H1 (cell line): ENCODE measurements at regions not wholly inside any gene's neighbourhood (a gene's known extent, or its start where the extent isn't known, plus 50 kb on each side); places are given as distances from the start of the nearest gene placed in this dataset.

Source experiments
- CTCF ChIA-PET: fragments of 300-600 bp; sonication (Branson Sonifier 250); formaldehyde crosslinking; loops from one replicate; lab custom pipeline; 2021; ENCODE audit not compliant: partially characterized antibody; lab: Charles Lee
- POLR2A ChIA-PET: fragments of 300-600 bp; sonication (Branson Sonifier 250); formaldehyde crosslinking; loops from one replicate; lab custom pipeline; 2021; ENCODE audit warnings: inconsistent platforms; ENCODE audit not compliant: partially characterized antibody; lab: Charles Lee
- DNase-seq, 2 experiments: peaks; one replicate each; pipeline versions ENCODE4 v3.0.0 to v3.0.0-alpha.2; 2010 to 2022; ENCODE audit warnings: low spot score in 2 of 2, low read depth in 1 of 2, mixed read lengths in 1 of 2
- FAIRE-seq: peaks from 2 replicates; lab custom pipeline; 2011; peaks lifted over from hg19 to GRCh38; lab: Jason Lieb, UNC
- H2AFZ ChIP-seq: 2 replicates; pipeline ENCODE4 v1.8.1; 2012; ENCODE audit warnings: low read length, inconsistent platforms
- H2AK5ac ChIP-seq: 2 replicates; pipeline ENCODE4 v1.6.1; 2013; ENCODE audit warnings: low read depth, low read length
- H2BK120ac ChIP-seq: replicated peaks from 2 replicates; pipeline ENCODE3; 2013; ENCODE audit warnings: low read depth, low read length, inconsistent platforms
- H2BK12ac ChIP-seq: 2 replicates; pipeline ENCODE4 v1.6.1; 2013; ENCODE audit warnings: low read depth, low read length
- H2BK15ac ChIP-seq: 2 replicates; pipeline ENCODE4 v1.6.1; 2013; ENCODE audit warnings: low read length
- H2BK20ac ChIP-seq: 2 replicates; pipeline ENCODE4 v1.6.1; 2013; ENCODE audit warnings: low read length
- H2BK5ac ChIP-seq: 2 replicates; pipeline ENCODE4 v1.6.1; 2013; ENCODE audit warnings: low read depth, low read length
- H3K14ac ChIP-seq: 2 replicates; pipeline ENCODE4 v1.6.1; 2013; ENCODE audit warnings: inconsistent platforms; ENCODE audit not compliant: insufficient read length
- H3K18ac ChIP-seq: 2 replicates; pipeline ENCODE4 v1.6.1; 2013; ENCODE audit warnings: low read length; ENCODE audit errors: extremely low read depth
- H3K23ac ChIP-seq: 2 replicates; pipeline ENCODE4 v1.6.1; 2013; ENCODE audit warnings: inconsistent platforms; ENCODE audit not compliant: insufficient read length
- H3K23me2 ChIP-seq: 2 replicates; pipeline ENCODE4 v1.6.1; 2013; ENCODE audit warnings: low read depth, low read length
- H3K27ac ChIP-seq: 2 replicates; pipeline ENCODE4 v1.6.1; 2011; ENCODE audit warnings: low read depth, low read length, inconsistent platforms
- H3K27me3 ChIP-seq, 4 experiments: replicated peaks in 1 of 4; 1 replicate in 1 of 4; 2 replicates in 3 of 4; pipeline versions ENCODE4 v1.6.1 to v1.8.1; 2011 to 2013; ENCODE audit warnings: low read length in 3 of 4, mild to moderate bottlenecking in 3 of 4, inconsistent platforms in 2 of 4, mixed read lengths in 2 of 4, moderate library complexity in 1 of 4; ENCODE audit not compliant: control insufficient read depth in 3 of 4, insufficient read depth in 3 of 4; ENCODE audit errors: extremely low read depth in 1 of 4
- H3K36me3 ChIP-seq, 4 experiments: 2 replicates each; pipeline versions ENCODE4 v1.6.1 to v1.8.1; 2011 to 2013; ENCODE audit warnings: mild to moderate bottlenecking in 4 of 4, low read length in 3 of 4, moderate library complexity in 2 of 4, control low read depth in 1 of 4, inconsistent platforms in 1 of 4; ENCODE audit not compliant: insufficient read depth in 4 of 4, control insufficient read depth in 2 of 4
- H3K4ac ChIP-seq: replicated peaks from 2 replicates; pipeline ENCODE3; 2013; ENCODE audit warnings: low read length, low read depth, mixed read lengths, inconsistent platforms; ENCODE audit not compliant: insufficient read length
- H3K4me1 ChIP-seq, 4 experiments: replicated peaks in 1 of 4; 1 replicate in 1 of 4; 2 replicates in 3 of 4; pipeline versions ENCODE4 v1.6.1 to v1.8.1; 2011 to 2013; ENCODE audit warnings: low read length in 3 of 4, inconsistent platforms in 2 of 4, mixed read lengths in 1 of 4; ENCODE audit not compliant: insufficient read depth in 4 of 4, control insufficient read depth in 3 of 4
- H3K4me2 ChIP-seq, 2 experiments: 2 replicates each; pipeline versions ENCODE4 v1.6.1 to v1.8.1; 2011 to 2013; ENCODE audit warnings: low read depth in 2 of 2, low read length in 2 of 2, control low read depth in 1 of 2, inconsistent platforms in 1 of 2, mild to moderate bottlenecking in 1 of 2; ENCODE audit not compliant: insufficient read depth in 1 of 2
- H3K4me3 ChIP-seq, 4 experiments: fragments of 200-600, 300-600 bp in 1 of 4; sonication (generic), shearing (Covaris generic), sonication (Bioruptor Twin) in 1 of 4; 2 replicates each; pipeline versions ENCODE4 v1.5.1 to v1.8.1; 2011 to 2016; ENCODE audit warnings: low read length in 4 of 4, low read depth in 3 of 4, control low read depth in 2 of 4, inconsistent platforms in 2 of 4, mild to moderate bottlenecking in 2 of 4, mixed read lengths in 1 of 4, moderate library complexity in 1 of 4; ENCODE audit not compliant: insufficient read depth in 2 of 4; ENCODE audit errors: extremely low read depth in 1 of 4
- H3K56ac ChIP-seq: replicated peaks from 2 replicates; pipeline ENCODE3; 2013; ENCODE audit warnings: low read depth, mild to moderate bottlenecking, mixed read lengths, low read length, inconsistent platforms; ENCODE audit not compliant: insufficient read length
- H3K79me1 ChIP-seq: 2 replicates; pipeline ENCODE4 v1.6.1; 2013; ENCODE audit warnings: low read depth, low read length, control low read depth
- H3K79me2 ChIP-seq, 2 experiments: 2 replicates each; pipeline versions ENCODE4 v1.6.1 to v1.8.1; 2012 to 2013; ENCODE audit warnings: low read length in 2 of 2, mild to moderate bottlenecking in 2 of 2, inconsistent platforms in 1 of 2; ENCODE audit not compliant: insufficient read depth in 2 of 2, control insufficient read depth in 1 of 2
- H3K9ac ChIP-seq, 4 experiments: replicated peaks in 1 of 4; 1 replicate in 1 of 4; 2 replicates in 3 of 4; pipeline versions ENCODE4 v1.6.1 to v1.8.1; 2011 to 2013; ENCODE audit warnings: low read depth in 3 of 4, low read length in 3 of 4, control low read depth in 2 of 4, mild to moderate bottlenecking in 2 of 4, moderate library complexity in 2 of 4, inconsistent platforms in 1 of 4; ENCODE audit errors: extremely low read depth in 1 of 4
- H3K9me3 ChIP-seq, 2 experiments: 2 replicates each; pipeline versions ENCODE4 v1.6.1 to v1.8.1; 2012 to 2013; ENCODE audit warnings: mild to moderate bottlenecking in 2 of 2, moderate library complexity in 2 of 2, control low read depth in 1 of 2, inconsistent platforms in 1 of 2, low read depth in 1 of 2, low read length in 1 of 2, mixed read lengths in 1 of 2; ENCODE audit not compliant: insufficient read depth in 2 of 2
- H4K20me1 ChIP-seq, 2 experiments: replicated peaks in 1 of 2; 2 replicates each; pipeline versions ENCODE3 to v1.8.1; 2011 to 2013; ENCODE audit warnings: inconsistent platforms in 2 of 2, low read length in 2 of 2, mild to moderate bottlenecking in 1 of 2; ENCODE audit not compliant: insufficient read depth in 2 of 2, control insufficient read depth in 1 of 2
- H4K5ac ChIP-seq: 2 replicates; pipeline ENCODE4 v1.6.1; 2013; ENCODE audit warnings: low read length, low read depth, mixed read lengths, inconsistent platforms; ENCODE audit not compliant: insufficient read length
- H4K8ac ChIP-seq: 2 replicates; pipeline ENCODE4 v1.8.0; 2013; ENCODE audit warnings: mild to moderate bottlenecking, moderate library complexity, low read length, inconsistent platforms; ENCODE audit not compliant: insufficient read depth; ENCODE audit errors: extremely low read depth
- H4K91ac ChIP-seq: replicated peaks from 2 replicates; pipeline ENCODE3; 2013; ENCODE audit warnings: low read length, mixed read lengths, inconsistent platforms; ENCODE audit not compliant: insufficient read length
- BACH1 ChIP-seq: IDR thresholded peaks from 2 replicates; pipeline ENCODE4 v1.6.1; 2012; ENCODE audit warnings: low read length, improper control_type of control experiment
- BCL11A ChIP-seq, 2 experiments: IDR thresholded peaks; one replicate each; pipeline ENCODE4 v1.6.1; 2011; ENCODE audit warnings: low read depth in 2 of 2, low read length in 2 of 2, mild to moderate bottlenecking in 2 of 2
- CBX5 ChIP-seq: fragments of 300-800, 300-1000 bp; sonication (generic); IDR thresholded peaks from 2 replicates; pipeline ENCODE4 v1.7.1; 2016; ENCODE audit warnings: antibody characterized with exemption, low read length, low read depth
- E2F6 ChIP-seq: IDR thresholded peaks from 2 replicates; pipeline ENCODE4 v1.6.1; 2012; ENCODE audit warnings: inconsistent platforms
- EZH2 ChIP-seq: fragments of 200-600 bp; sonication (generic); IDR thresholded peaks from 2 replicates; pipeline ENCODE4 v1.7.1; 2012; ENCODE audit warnings: low read depth, mild to moderate bottlenecking, moderate library complexity, low read length, inconsistent platforms; ENCODE audit not compliant: severe bottlenecking
- JUN ChIP-seq: IDR thresholded peaks from 2 replicates; pipeline ENCODE4 v1.6.1; 2011; ENCODE audit warnings: low read depth, mild to moderate bottlenecking, improper control_type of control experiment, low read length
- JUND ChIP-seq: IDR thresholded peaks from 2 replicates; pipeline ENCODE4 v1.6.1; 2011; ENCODE audit warnings: mild to moderate bottlenecking, improper control_type of control experiment, low read length
- NRF1 ChIP-seq: IDR thresholded peaks from 2 replicates; pipeline ENCODE4 v1.6.1; 2011; ENCODE audit warnings: mild to moderate bottlenecking, low read depth, low read length, improper control_type of control experiment
- PHF8 ChIP-seq: fragments of 200-600 bp; sonication (generic); conservative IDR thresholded peaks from 2 replicates; pipeline ENCODE4 v1.7.1; 2012; ENCODE audit warnings: low read depth, mild to moderate bottlenecking, inconsistent platforms, low read length, moderate library complexity
- POLR2AphosphoS5 ChIP-seq: IDR thresholded peaks from 2 replicates; pipeline ENCODE4 v1.6.1; 2011; ENCODE audit warnings: low read depth, low read length
- RAD21 ChIP-seq, 2 experiments: IDR thresholded peaks in 1 of 2; conservative IDR thresholded peaks in 1 of 2; 2 replicates each; pipeline ENCODE4 v1.6.1; 2011; ENCODE audit warnings: low read depth in 2 of 2, low read length in 2 of 2, improper control_type of control experiment in 1 of 2, inconsistent platforms in 1 of 2, mild to moderate bottlenecking in 1 of 2, moderate library complexity in 1 of 2
- SAP30 ChIP-seq: fragments of 300-600 bp; sonication (generic); IDR thresholded peaks from 2 replicates; pipeline ENCODE4 v1.7.1; 2012; ENCODE audit warnings: low read length, moderate library complexity, mild to moderate bottlenecking, inconsistent platforms; ENCODE audit not compliant: insufficient read depth, insufficient replicate concordance
- SP4 ChIP-seq: IDR thresholded peaks from 2 replicates; pipeline ENCODE4 v1.6.1; 2012; ENCODE audit warnings: low read length, inconsistent platforms
- TAF1 ChIP-seq: IDR thresholded peaks from 2 replicates; pipeline ENCODE4 v1.6.1; 2011; ENCODE audit warnings: mild to moderate bottlenecking, low read depth, low read length
- YY1 ChIP-seq: IDR thresholded peaks from 2 replicates; pipeline ENCODE4 v1.6.1; 2011; ENCODE audit warnings: low read depth, mild to moderate bottlenecking, low read length
- WGBS, 2 experiments: shearing (Covaris generic) in 1 of 2; methylation state at CpG; one replicate each; pipeline versions ENCODE4 v1.1.6 to v1.1.7; 2013 to 2015; ENCODE audit warnings: low lambda C conversion rate in 2 of 2, mixed read lengths in 2 of 2, inconsistent platforms in 1 of 2, low coverage in 1 of 2, missing lambda C conversion rate in 1 of 2; ENCODE audit not compliant: insufficient replicate concordance in 2 of 2, insufficient coverage in 1 of 2, insufficient read length in 1 of 2; ENCODE audit errors: extremely low coverage in 1 of 2, missing lambda C conversion rate in 1 of 2; 5-methylcytosine and 5-hydroxymethylcytosine counted together

GRCh38 chr4:116275006-116275405 lies 810.4 kb downstream of the TRAM1L1 start:
- H3K27ac ChIP-seq = no peak overlapping the region
- H4K20me1 ChIP-seq = no peaks in the 10 kb centered on the region
- CTCF ChIA-PET = no interaction called here
- DNase-seq = no peak
- H3K9ac ChIP-seq = no peak overlapping the region
- H3K56ac ChIP-seq = no peak overlapping the region
- H3K23me2 ChIP-seq = no peaks in the 10 kb centered on the region
- H2BK5ac ChIP-seq = no peak overlapping the region
- H3K18ac ChIP-seq = no peak overlapping the region
- no peaks in the 10 kb centered on the region for H3K27me3 ChIP-seq
- H3K4me2 ChIP-seq = no peak overlapping the region
- no peaks in the 10 kb centered on the region for H3K4me1 ChIP-seq
- no peak overlapping the region for H3K23ac ChIP-seq
- no peaks in the 10 kb centered on the region for H3K36me3 ChIP-seq
- no peak overlapping the region for H3K4ac ChIP-seq
- H3K79me1 ChIP-seq = no peaks in the 10 kb centered on the region
- peaks cover 0 to 3% of the 10 kb centered on the region in 2 experiments; a peak in 1 of 4 replicates for H3K9me3 ChIP-seq
- no peak overlapping the region for H2AFZ ChIP-seq
- no peak overlapping the region for H2AK5ac ChIP-seq
- H4K8ac ChIP-seq = no peak overlapping the region
- no peak overlapping the region for H2BK20ac ChIP-seq
- FAIRE-seq = no peak
- H2BK12ac ChIP-seq = no peak overlapping the region
- no peak overlapping the region for H3K4me3 ChIP-seq
- H4K91ac ChIP-seq = no peak overlapping the region
- H4K5ac ChIP-seq = no peak overlapping the region
- no peak overlapping the region for H2BK120ac ChIP-seq
- no peak overlapping the region for H2BK15ac ChIP-seq
- POLR2A ChIA-PET = no interaction called here
- H3K79me2 ChIP-seq = no peaks in the 10 kb centered on the region
- no peak overlapping the region for H3K14ac ChIP-seq
- WGBS, 2 experiments = 82% methylated on average over 2 of the region's 2 CpGs; no CpG with 5 or more reads in 1 of the 2 experiments
- TF ChIP-seq RAD21 (IDR thresholded peaks at IDR 0.05 in 1 of 2, conservative IDR thresholded peaks at IDR 0.05 in 1 of 2; ENCODE audit: low read depth in 2 of 2, low read length in 2 of 2) = no peak
- no peak for TF ChIP-seq JUND
- no peak for TF ChIP-seq CBX5
- no peak for TF ChIP-seq E2F6
- no peak for TF ChIP-seq TAF1
- no peak for TF ChIP-seq JUN
- no peak for TF ChIP-seq POLR2AphosphoS5
- no peak for TF ChIP-seq EZH2
- no peak for TF ChIP-seq YY1
- TF ChIP-seq PHF8 = no peak
- TF ChIP-seq BACH1 = no peak
- no peak for TF ChIP-seq BCL11A (IDR thresholded peaks at IDR 0.05; ENCODE audit: low read depth in 2 of 2, low read length in 2 of 2)
- TF ChIP-seq NRF1 = no peak
- TF ChIP-seq SP4 = no peak
- no peak for TF ChIP-seq SAP30
